Stimulated activated CD4-positive, alpha-beta T cell treated with anti-CD3 and anti-CD28 coated beads, Interleukin-2, amount 100 ng/mL, for 24 hours (primary cell): ENCODE measurements at regions not wholly inside any gene's neighbourhood (a gene's known extent, or its start where the extent isn't known, plus 50 kb on each side); places are given as distances from the start of the nearest gene placed in this dataset.
"Not testable (repeated sequence)": the region's sequence is repeated elsewhere in the genome, so short reads cannot be mapped to it uniquely, and the experiment has no call there.

ENCODE experiments used
- DNase-seq, 2 donors: peaks; one replicate each; pipeline ENCODE4 v3.0.0-alpha.2; 2020

DNA sequence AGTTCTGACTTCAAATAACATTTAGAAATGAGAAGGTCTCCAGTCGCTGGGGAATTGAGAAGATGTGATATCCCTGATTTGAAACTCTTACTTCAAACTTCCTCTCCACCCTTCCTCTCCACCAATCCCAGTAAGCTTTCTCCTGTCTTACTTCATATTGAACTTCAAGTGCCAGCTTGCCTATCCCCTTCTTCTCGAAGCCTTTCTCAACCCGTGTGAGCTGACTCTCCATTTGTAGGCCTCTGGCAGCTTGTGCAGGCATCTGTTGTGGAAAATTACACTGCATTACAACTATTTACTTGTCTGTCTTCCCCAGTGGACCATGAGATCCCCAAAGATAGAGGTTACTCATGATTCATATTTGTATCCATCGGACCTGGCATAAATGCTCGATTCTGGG, 280.8 kb upstream of the CDH5 start:
- no peak for DNase-seq

DNA sequence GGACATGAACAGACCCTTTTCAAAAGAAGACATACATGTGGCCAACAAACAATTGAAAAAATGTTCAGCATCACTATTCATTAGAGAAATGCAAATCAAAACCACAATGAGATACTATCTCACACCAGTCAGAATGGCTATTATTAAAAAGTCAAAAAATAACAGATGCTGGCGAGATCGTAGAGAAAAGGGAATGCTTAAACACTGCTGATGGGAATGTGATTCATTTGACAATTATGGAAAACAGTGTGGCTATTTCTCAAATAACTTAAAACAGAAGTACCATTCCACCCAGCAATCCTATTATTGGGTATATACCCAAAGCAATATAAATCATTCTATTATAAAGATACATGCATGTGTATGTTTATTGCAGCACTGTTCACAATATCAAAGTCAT, 281.8 kb upstream of the CDH5 start:
- not testable (repeated sequence) for DNase-seq

DNA sequence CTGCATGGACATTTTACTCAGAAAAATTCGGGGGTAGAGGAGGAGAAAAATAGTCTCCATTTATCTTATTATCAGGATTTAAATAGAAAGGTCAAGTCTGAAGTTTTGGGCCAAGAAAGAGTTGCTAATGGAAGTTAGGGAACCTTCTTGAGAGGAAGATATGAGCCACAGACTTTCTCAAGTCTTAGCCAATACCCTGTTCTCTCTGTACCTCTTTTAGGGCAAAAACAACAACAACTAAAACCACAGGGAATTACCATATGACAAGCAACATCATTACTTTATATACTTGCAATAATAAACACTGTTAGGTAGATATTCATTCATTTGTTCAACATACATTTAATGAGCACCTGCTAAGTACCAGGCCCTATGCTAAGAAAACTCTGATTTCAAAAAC, 282.2 kb upstream of the CDH5 start:
- DNase-seq: no peak

DNA sequence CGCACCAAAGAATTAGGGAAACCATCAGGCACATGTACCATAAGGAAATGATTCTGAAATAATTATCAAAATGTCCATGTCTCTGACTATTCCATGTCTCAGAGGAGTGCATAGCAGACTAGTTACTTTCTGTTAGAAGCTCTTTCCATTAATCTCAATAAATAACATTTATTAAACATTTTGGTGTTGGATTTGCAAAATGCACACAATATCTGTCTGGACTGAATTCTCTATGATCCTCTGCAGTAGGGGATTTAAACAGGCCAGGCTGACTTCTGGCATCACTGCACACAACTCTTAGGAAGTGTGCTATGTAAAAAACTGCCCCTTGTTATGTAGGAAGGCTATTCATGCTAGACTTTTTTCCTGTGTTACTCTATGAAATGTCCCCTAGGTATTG, 283.3 kb upstream of the CDH5 start:
- no peak for DNase-seq

- no peak for DNase-seq
Observed at GRCh38 chr16:66082424-66082823, 284.1 kb upstream of the CDH5 start.

DNA sequence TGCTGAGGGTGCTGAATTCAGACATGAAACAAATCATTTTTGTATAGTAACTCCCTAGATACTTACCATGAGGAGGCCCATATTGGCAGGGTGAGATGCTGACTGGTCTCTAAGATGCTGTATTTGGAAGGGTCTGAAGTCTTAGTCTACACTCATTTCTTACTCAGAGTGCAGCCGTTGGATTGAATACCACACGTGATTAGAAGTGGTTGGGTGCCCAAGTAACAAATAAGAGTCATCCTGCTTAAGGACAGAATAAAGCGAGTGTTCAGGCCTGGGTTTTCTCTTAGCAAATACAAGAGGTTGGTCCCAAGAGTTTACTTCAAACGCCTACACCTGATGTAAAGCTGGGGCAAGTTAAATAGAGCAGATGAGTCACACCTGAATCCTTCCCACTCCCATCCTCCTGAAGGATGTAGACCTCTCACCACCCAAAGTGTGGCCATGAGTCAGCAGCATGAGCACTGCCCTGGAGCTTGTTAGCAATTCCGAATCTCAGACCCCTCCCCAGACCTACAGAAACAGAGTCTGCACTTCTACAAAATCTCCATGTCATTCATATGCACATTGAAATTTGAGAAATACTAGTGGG, 284.6 kb upstream of the CDH5 start:
- DNase-seq: no peak

- DNase-seq: no peak
Observed at GRCh38 chr16:66079671-66080334, 286.7 kb upstream of the CDH5 start.

DNA sequence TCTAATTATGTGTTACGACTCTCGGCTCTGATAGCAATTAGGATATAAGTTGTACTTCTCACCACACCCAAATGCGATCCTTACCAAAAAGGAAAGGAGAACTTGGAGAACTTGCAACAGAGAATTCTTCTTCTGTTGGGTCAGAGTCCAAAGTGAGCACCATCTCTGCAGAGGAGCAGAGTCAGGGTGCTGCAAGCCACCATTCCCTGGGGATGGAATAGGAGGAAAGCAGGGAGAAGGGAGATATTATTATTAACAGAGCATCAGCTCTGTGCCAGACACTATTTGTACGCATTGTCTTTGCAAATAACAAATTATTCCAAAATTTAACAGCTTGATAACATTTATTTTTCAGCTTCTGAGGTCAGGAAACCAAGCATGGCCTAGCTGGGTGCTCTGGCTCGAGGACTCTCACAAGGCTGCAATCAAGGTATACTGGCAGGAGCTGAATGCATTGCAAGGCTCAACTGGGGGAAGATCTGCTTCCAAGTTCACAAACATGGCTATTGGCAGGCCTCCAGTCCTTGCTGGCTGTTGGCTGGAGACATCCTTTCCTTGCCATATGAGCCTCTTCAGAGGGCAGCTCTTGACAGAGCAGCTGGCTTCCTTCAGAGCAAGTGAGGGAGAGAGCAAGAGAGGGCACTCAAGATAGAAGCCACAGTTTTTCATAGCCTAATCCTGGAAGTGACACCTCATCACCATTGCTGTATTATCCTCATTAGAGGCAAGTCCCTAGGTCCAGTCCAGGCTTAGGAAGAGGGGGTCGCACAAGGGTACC, 296.2 kb upstream of the CDH5 start:
- DNase-seq: no peak

- no peak for DNase-seq
Observed at GRCh38 chr16:66069587-66069986, 296.9 kb upstream of the CDH5 start.

GRCh38 chr16:66066404-66066803, 300.1 kb upstream of the CDH5 start:
- DNase-seq: no peak

GRCh38 chr16:66065925-66066324, 300.6 kb upstream of the CDH5 start:
- no peak for DNase-seq

- no peak for DNase-seq
Observed at GRCh38 chr16:66064801-66065530, 301.5 kb upstream of the CDH5 start.

GRCh38 chr16:66058832-66059231, 307.7 kb upstream of the CDH5 start:
- DNase-seq: no peak

DNA sequence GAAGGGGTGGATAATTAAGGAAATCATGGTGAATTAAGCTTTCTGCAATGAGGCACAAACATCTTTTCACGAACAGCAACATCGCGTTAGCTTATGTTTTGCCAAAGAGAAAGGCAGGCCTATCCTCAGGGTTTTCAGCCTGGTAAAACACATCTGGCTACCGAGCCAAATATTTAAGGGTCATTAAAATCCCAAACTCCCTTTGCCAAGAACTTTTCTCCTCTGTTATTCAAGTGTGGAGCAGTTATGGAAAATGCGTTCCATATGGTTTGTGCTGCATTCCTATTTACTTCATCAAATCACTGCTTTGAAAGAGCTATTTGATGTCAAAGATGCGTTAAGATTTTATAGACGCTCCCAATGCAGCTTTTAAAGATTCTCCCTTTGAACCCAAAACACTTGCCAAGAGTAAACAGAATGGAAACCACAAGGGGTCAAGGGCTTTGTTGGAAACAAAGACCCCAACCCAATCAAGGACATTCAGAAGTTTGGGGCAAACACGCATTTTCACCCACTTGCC, 308.3 kb upstream of the CDH5 start:
- DNase-seq: no peak

DNA sequence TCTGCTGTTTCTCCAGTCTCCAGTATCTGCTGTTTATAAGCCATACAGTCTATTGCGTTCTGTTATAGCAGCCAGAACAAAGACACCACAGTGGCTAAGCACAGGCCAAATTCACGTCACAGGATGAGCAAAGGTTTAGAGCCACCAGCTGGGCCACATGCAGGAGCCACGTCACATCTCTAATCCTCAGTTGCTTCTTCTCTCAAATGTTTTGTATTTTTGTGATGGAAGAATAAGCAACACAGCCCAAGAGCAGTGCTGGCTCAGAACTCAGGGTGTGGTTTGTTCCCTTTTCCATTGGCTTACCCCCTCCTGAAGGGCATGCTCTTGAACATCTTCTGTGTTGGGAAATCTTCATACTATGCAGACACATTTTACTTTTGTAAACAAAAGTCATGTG, 309.4 kb upstream of the CDH5 start:
- DNase-seq: no peak

DNA sequence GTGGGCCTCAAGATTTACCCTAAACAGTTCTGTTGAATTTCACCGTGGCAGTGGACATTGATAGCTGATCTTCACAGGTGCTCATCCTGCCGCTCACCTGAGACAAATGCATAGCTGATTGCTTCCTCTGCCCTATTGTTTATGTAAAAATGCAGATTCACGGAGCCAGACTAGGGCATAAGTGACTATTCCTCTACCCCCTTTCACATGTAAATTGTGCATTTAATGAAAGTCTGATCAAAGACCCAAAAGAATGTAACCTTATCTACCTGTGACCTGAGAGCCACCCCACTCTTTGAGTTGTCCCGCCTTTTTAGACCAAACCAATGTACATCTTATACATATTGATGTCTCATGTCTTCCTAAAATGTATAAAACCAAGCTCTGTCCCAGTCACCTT, 312.4 kb upstream of the CDH5 start:
- no peak for DNase-seq

- no peak for DNase-seq
Observed at GRCh38 chr16:66052745-66053144, 313.7 kb upstream of the CDH5 start.

DNA sequence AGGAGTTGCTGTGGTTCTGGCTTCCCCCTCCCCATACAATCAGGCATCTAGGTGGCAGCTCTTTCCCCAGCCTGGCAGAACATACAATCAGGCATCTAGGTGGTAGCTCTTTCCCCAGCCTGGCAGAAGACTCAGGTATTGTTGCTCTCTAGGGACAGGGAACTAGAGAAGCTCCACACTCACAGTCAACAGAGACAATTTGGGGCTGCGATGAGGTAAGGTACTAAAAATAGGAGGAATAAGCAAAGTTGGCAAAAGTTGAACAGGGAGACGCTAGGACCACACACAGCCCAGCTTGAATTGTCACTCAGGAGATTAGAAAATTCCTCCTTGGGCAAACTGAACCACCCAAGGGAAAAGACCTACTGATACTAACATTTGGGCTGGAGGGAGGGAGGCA, 315.5 kb upstream of the CDH5 start:
- DNase-seq: no peak

GRCh38 chr16:66049865-66050264, 316.6 kb upstream of the CDH5 start:
- DNase-seq: no peak

DNA sequence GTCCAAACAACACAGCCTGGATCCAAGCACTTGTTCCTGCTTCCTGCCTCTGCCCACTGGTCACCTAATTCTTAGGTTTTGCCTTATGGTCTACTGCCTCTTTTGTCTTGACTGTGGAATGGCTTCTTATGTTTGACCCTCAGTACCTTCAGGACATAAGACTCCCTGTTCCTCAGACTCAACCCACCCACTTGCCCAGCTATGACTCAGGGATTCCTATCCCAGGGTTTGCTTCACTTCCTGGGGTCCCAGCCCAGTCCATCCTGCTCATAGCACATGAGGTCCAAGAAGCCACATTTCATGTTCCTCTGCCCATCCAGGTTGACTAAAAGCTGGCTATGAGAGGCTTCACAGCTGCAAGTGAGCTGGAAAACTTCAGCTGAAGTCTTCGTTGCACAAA, 320.9 kb upstream of the CDH5 start:
- no peak for DNase-seq

GRCh38 chr16:66044556-66044955, 321.9 kb upstream of the CDH5 start:
- no peak for DNase-seq

GRCh38 chr16:66044089-66044488, 322.4 kb upstream of the CDH5 start:
- DNase-seq: no peak

DNA sequence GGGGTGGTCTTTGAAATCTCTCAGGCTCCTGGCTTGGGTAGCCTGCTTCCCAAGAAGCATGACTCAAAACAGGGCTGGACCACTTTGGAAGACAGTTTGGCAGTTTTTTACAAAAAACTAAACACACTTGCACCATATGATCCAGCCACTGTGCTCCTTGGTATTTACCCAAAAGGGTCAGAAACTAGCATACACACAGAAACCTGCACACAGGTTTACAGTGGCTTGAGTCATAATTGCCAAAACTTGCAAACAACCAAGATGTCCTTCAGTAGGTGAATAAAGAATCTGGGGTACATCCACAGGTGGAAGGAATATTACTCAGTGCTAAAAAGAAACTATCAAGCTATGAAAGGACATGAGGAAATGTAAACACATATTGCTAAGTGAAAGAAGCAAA, 323.2 kb upstream of the CDH5 start:
- no peak for DNase-seq

GRCh38 chr16:66042341-66042740, 324.1 kb upstream of the CDH5 start:
- no peak for DNase-seq
